Erythroblast (primary cell): ENCODE measurements at regions not wholly inside any gene's neighbourhood (a gene's known extent, or its start where the extent isn't known, plus 50 kb on each side); places are given as distances from the start of the nearest gene placed in this dataset.

ENCODE experiments used
- GATA1 ChIP-seq: IDR thresholded peaks from 2 replicates; pipeline ENCODE4 v1.6.1; 2011; ENCODE audit warnings: low read depth, mild to moderate bottlenecking, control low read depth, low read length, moderate library complexity
- POLR2A ChIP-seq: IDR thresholded peaks from 2 replicates; pipeline ENCODE4 v1.6.1; 2011; ENCODE audit warnings: mild to moderate bottlenecking, low read length

DNA sequence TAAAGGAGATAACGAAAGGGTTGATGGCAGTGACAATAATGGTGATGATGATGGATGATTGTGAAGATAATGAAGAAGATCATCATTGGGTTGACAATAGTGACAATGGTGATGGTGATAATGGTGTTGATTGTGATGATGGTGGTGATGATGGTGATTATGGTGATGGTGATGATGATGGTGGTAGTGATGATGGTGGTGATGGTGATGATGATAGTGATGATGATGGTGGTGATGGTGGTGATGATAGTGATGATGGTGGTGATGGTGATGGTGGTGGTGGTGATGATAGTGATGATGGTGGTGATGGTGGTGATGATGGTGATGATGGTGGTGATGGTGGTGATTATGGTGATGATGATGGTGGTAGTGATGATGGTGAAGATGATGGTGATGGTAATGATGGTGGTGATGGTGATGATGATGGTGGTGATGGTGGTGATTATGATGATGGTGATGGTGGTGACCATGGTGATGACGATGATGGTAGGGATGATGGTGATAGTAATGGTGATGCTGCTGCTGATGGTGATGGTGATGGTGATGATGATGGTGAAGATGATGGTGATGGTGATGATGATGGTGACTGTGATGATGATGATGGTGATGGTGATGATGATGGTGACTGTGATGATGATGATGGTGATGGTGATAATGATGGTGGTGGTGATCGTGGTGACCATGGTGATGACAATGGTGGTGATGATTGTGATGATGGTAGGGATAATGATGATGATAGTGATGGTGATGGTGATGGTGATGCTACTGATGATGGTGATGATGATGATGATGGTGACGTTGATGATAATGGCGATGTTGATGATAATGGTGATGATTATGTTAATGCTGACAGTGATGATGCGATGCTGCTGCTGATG, 61.6 kb upstream of the NKX1-1 start:
- no peak for TF ChIP-seq GATA1
- no peak for TF ChIP-seq POLR2A
